COLO829 (cell line): ENCODE measurements at regions not wholly inside any gene's neighbourhood (a gene's known extent, or its start where the extent isn't known, plus 50 kb on each side); places are given as distances from the start of the nearest gene placed in this dataset.

Source experiments
- DNase-seq: peaks from one replicate; pipeline ENCODE4 v3.0.0; 2012; ENCODE audit warnings: low spot score

GRCh38 chr1:110816945-110817344 lies 56.0 kb upstream of the CD53 start:
- DNase-seq: no peak

- no peak for DNase-seq
Observed at GRCh38 chr1:110811529-110811928, 61.4 kb upstream of the CD53 start.

GRCh38 chr1:110800079-110800478 lies 72.9 kb upstream of the CD53 start:
- DNase-seq: no peak

GRCh38 chr1:110798691-110799256 lies 74.2 kb upstream of the CD53 start:
- no peak for DNase-seq

GRCh38 chr1:110788673-110789072 lies 84.3 kb upstream of the CD53 start:
- no peak for DNase-seq

GRCh38 chr1:110787328-110788071 lies 85.4 kb upstream of the CD53 start:
- no peak for DNase-seq

GRCh38 chr1:110786802-110787327 lies 86.1 kb upstream of the CD53 start:
- no peak for DNase-seq

GRCh38 chr1:110785612-110786011 lies 87.3 kb upstream of the CD53 start:
- no peak for DNase-seq

- DNase-seq: no peak
Observed at GRCh38 chr1:110785055-110785454, 87.9 kb upstream of the CD53 start.

- peak; percentile 37 for DNase-seq
Observed at GRCh38 chr1:110783292-110783918, 89.5 kb upstream of the CD53 start.

GRCh38 chr1:110781525-110781924 lies 91.4 kb upstream of the CD53 start:
- DNase-seq: no peak

- DNase-seq: peak; percentile 33
Observed at GRCh38 chr1:110780600-110781484, 92.1 kb upstream of the CD53 start.

- DNase-seq: no peak
Observed at GRCh38 chr1:110779636-110780035, 93.3 kb upstream of the CD53 start.

GRCh38 chr1:110778821-110779220 lies 94.1 kb upstream of the CD53 start:
- no peak for DNase-seq

- no peak for DNase-seq
Observed at GRCh38 chr1:110777228-110777627, 95.7 kb upstream of the CD53 start.

- DNase-seq: no peak
Observed at GRCh38 chr1:110774398-110774797, 98.5 kb upstream of the CD53 start.

GRCh38 chr1:110773813-110774212 lies 99.1 kb upstream of the KCNA3 start:
- DNase-seq: no peak

GRCh38 chr1:110771245-110772022 lies 96.7 kb upstream of the KCNA3 start:
- DNase-seq: no peak

GRCh38 chr1:110770832-110771231 lies 96.1 kb upstream of the KCNA3 start:
- DNase-seq: no peak

- DNase-seq: no peak
Observed at GRCh38 chr1:110768605-110769004, 93.9 kb upstream of the KCNA3 start.

- no peak for DNase-seq
Observed at GRCh38 chr1:110766336-110766647, 91.6 kb upstream of the KCNA3 start.
